Stimulated activated naive CD4-positive, alpha-beta T cell treated with Interleukin-2 at 50 U/mL for 16 hours (primary cell): ENCODE measurements at regions not wholly inside any gene's neighbourhood (a gene's known extent, or its start where the extent isn't known, plus 50 kb on each side); places are given as distances from the start of the nearest gene placed in this dataset.
"Not testable (repeated sequence)": the region's sequence is repeated elsewhere in the genome, so short reads cannot be mapped to it uniquely, and the experiment has no call there.

Experiments used
- DNase-seq: peaks from one replicate; lab custom pipeline; 2025; lab: John Stamatoyannopoulos, UW

- no peak for DNase-seq
Measured at GRCh38 chr5:167929841-167930240, 361.6 kb upstream of the WWC1 start.

- DNase-seq: no peak
Measured at GRCh38 chr5:167934551-167934971, 356.9 kb upstream of the WWC1 start.

- no peak for DNase-seq
Measured at GRCh38 chr5:167936022-167936421, 355.4 kb upstream of the WWC1 start.

GRCh38 chr5:167936944-167937634 lies 354.4 kb upstream of the WWC1 start:
- DNase-seq: no peak

- no peak for DNase-seq
Measured at GRCh38 chr5:167937635-167937998, 353.8 kb upstream of the WWC1 start.

GRCh38 chr5:167939686-167940085 lies 351.8 kb upstream of the WWC1 start:
- DNase-seq: no peak

GRCh38 chr5:167940911-167941310 lies 350.5 kb upstream of the WWC1 start:
- DNase-seq: no peak

- DNase-seq: not testable (repeated sequence)
Measured at GRCh38 chr5:167941556-167941955, 349.9 kb upstream of the WWC1 start.

GRCh38 chr5:167943343-167943742 lies 348.1 kb upstream of the WWC1 start:
- DNase-seq: no peak

- no peak for DNase-seq
Measured at GRCh38 chr5:167944121-167944852, 347.2 kb upstream of the WWC1 start.

- DNase-seq: no peak
Measured at GRCh38 chr5:167945542-167946384, 345.7 kb upstream of the WWC1 start.

- DNase-seq: no peak
Measured at GRCh38 chr5:167947306-167947705, 344.1 kb upstream of the WWC1 start.

- DNase-seq: no peak
Measured at GRCh38 chr5:167948251-167948650, 343.2 kb upstream of the WWC1 start.

GRCh38 chr5:167949435-167949834 lies 342.0 kb upstream of the WWC1 start:
- no peak for DNase-seq

GRCh38 chr5:167950126-167950721 lies 341.2 kb upstream of the WWC1 start:
- DNase-seq: no peak

GRCh38 chr5:167951116-167951515 lies 340.3 kb upstream of the WWC1 start:
- DNase-seq: no peak

GRCh38 chr5:167952278-167952995 lies 339.0 kb upstream of the WWC1 start:
- DNase-seq: no peak

- no peak for DNase-seq
Measured at GRCh38 chr5:167953151-167953798, 338.2 kb upstream of the WWC1 start.

GRCh38 chr5:167961731-167962130 lies 329.7 kb upstream of the WWC1 start:
- no peak for DNase-seq

GRCh38 chr5:167964529-167964928 lies 326.9 kb upstream of the WWC1 start:
- DNase-seq: no peak

GRCh38 chr5:167965710-167966109 lies 325.7 kb upstream of the WWC1 start:
- no peak for DNase-seq
